OCI-LY1 (cell line): ENCODE measurements at regions not wholly inside any gene's neighbourhood (a gene's known extent, or its start where the extent isn't known, plus 50 kb on each side); places are given as distances from the start of the nearest gene placed in this dataset.

ENCODE experiments used
- H2AFZ ChIP-seq: fragments of 200-600 bp; sonication (generic), shearing (Covaris generic); 2 replicates; pipeline ENCODE4 v1.6.0; 2014; ENCODE audit warnings: antibody characterized with exemption, mild to moderate bottlenecking, low read length
- H3F3A ChIP-seq: fragments of 200-600 bp; sonication (generic), shearing (Covaris generic); 2 replicates; pipeline ENCODE4 v1.6.0; 2014; ENCODE audit warnings: mild to moderate bottlenecking, antibody characterized with exemption, low read length, moderate library complexity; ENCODE audit not compliant: insufficient read depth
- H3K27ac ChIP-seq: fragments of 200-600 bp; sonication (generic); 2 replicates; pipeline ENCODE4 v1.5.1; 2014; ENCODE audit warnings: low read length, mixed run types, mild to moderate bottlenecking, low read depth; ENCODE audit not compliant: poor library complexity, severe bottlenecking
- H3K27me3 ChIP-seq: fragments of 200-600 bp; sonication (generic); 2 replicates; pipeline ENCODE4 v1.6.0; 2014; ENCODE audit warnings: antibody characterized with exemption, mild to moderate bottlenecking, low read length, moderate library complexity; ENCODE audit not compliant: insufficient read depth
- H3K36me3 ChIP-seq: fragments of 200-600 bp; sonication (generic); 2 replicates; pipeline ENCODE4 v1.6.1; 2014; ENCODE audit warnings: mild to moderate bottlenecking, antibody characterized with exemption, low read length, moderate library complexity, mixed read lengths; ENCODE audit not compliant: insufficient read depth
- H3K4me1 ChIP-seq: fragments of 200-600 bp; sonication (generic); 2 replicates; pipeline ENCODE4 v1.5.1; 2014; ENCODE audit warnings: mild to moderate bottlenecking, low read length, moderate library complexity; ENCODE audit not compliant: insufficient read depth, severe bottlenecking
- H3K4me2 ChIP-seq: fragments of 200-600 bp; sonication (generic), shearing (Covaris generic); 2 replicates; pipeline ENCODE4 v1.6.1; 2014; ENCODE audit warnings: low read length
- H3K4me3 ChIP-seq: fragments of 200-600 bp; sonication (generic); 2 replicates; pipeline ENCODE4 v1.5.1; 2014; ENCODE audit warnings: low read length, low read depth, mild to moderate bottlenecking, mixed read lengths; ENCODE audit not compliant: poor library complexity, severe bottlenecking
- H3K79me2 ChIP-seq: fragments of 200-600 bp; shearing (Covaris generic); 2 replicates; pipeline ENCODE4 v1.6.1; 2016; ENCODE audit warnings: mixed run types, low read length, mixed read lengths; ENCODE audit not compliant: insufficient read depth
- H3K9ac ChIP-seq: fragments of 200-600 bp; sonication (generic), shearing (Covaris generic); 2 replicates; pipeline ENCODE4 v1.6.1; 2014; ENCODE audit warnings: mild to moderate bottlenecking, low read length, mixed read lengths
- H3K9me2 ChIP-seq: fragments of 200-600 bp; sonication (generic), shearing (Covaris generic); 2 replicates; pipeline ENCODE4 v1.6.1; 2014; ENCODE audit warnings: low read depth, mild to moderate bottlenecking, low read length, mixed read lengths
- H3K9me3 ChIP-seq: fragments of 200-600 bp; shearing (Covaris generic); 2 replicates; pipeline ENCODE4 v1.6.1; 2014; ENCODE audit warnings: low read length, mixed read lengths
- H4K20me1 ChIP-seq: fragments of 200-600 bp; sonication (generic), shearing (Covaris generic); 2 replicates; pipeline ENCODE4 v1.6.0; 2016; ENCODE audit warnings: mild to moderate bottlenecking, low read length; ENCODE audit not compliant: insufficient read depth
- EZH2 ChIP-seq: fragments of 200-600 bp; sonication (generic), shearing (Covaris generic); IDR thresholded peaks from 2 replicates; pipeline ENCODE4 v1.8.0; 2017; ENCODE audit warnings: borderline replicate concordance, mixed run types, mild to moderate bottlenecking, antibody characterized with exemption, low read length, moderate library complexity, mixed read lengths
- TF ChIP-seq, protein P1 (sequence below): fragments of 200-600 bp; sonication (generic), shearing (Covaris generic); IDR thresholded peaks from 2 replicates; pipeline ENCODE4 v1.5.1; 2017; ENCODE audit warnings: mild to moderate bottlenecking, antibody characterized with exemption, low read length, moderate library complexity, mixed read lengths

DNA sequence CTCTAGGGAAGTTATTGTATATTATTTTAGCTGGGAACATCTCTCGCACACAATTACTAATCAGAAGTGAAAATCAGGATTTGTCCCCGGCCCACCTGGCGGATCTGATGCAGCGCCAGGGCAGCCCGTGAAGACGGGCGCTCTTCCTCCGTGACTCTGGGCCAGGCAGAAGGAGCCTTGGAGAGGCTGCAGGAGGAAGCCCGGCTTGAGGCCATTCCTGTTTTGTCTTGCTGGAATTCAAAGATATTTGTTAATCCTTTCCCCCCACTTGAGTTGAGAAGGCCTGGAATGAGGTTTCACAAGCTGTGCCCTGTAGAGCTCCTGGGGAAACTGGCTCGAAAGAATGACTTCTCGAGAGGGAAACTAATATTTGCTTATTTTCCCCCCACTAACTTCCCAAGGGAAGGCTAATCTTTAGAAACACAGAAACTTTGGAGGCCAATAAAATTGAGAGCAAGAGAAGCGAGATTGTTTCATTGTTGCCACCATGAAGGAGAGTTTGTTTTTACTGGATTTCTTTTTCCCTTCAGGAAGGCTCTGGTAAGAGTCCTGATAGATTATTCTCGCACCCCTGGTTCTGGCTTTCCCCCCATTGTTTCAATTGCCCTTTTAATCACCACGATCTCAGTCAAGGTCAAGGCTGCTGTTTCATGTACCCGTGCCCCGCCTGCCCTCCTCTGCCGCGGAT, 92.8 kb upstream of the SEPTIN5 start:
- Histone ChIP-seq H3K9me3 (no peaks in the 10 kb centered on the region), H3K79me2 (no peaks in the 10 kb centered on the region), H2AFZ (no peak overlapping the region), H3K9ac (no peak overlapping the region), H3K36me3 (no peaks in the 10 kb centered on the region), H3F3A (no peaks in the 10 kb centered on the region), H3K27ac (no peak overlapping the region), H3K9me2 (no peaks in the 10 kb centered on the region), H4K20me1 (no peaks in the 10 kb centered on the region), H3K4me3 (no peak overlapping the region), H3K4me1 (peaks cover 23% of the 10 kb centered on the region), H3K4me2 (peak overlapping the region; percentile 19; the same call in 1 of the 2 replicates), H3K27me3 (no peaks in the 10 kb centered on the region)
- TF ChIP-seq EZH2 = no peak
- TF ChIP-seq, protein P1, sequence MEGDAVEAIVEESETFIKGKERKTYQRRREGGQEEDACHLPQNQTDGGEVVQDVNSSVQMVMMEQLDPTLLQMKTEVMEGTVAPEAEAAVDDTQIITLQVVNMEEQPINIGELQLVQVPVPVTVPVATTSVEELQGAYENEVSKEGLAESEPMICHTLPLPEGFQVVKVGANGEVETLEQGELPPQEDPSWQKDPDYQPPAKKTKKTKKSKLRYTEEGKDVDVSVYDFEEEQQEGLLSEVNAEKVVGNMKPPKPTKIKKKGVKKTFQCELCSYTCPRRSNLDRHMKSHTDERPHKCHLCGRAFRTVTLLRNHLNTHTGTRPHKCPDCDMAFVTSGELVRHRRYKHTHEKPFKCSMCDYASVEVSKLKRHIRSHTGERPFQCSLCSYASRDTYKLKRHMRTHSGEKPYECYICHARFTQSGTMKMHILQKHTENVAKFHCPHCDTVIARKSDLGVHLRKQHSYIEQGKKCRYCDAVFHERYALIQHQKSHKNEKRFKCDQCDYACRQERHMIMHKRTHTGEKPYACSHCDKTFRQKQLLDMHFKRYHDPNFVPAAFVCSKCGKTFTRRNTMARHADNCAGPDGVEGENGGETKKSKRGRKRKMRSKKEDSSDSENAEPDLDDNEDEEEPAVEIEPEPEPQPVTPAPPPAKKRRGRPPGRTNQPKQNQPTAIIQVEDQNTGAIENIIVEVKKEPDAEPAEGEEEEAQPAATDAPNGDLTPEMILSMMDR = no peak

DNA sequence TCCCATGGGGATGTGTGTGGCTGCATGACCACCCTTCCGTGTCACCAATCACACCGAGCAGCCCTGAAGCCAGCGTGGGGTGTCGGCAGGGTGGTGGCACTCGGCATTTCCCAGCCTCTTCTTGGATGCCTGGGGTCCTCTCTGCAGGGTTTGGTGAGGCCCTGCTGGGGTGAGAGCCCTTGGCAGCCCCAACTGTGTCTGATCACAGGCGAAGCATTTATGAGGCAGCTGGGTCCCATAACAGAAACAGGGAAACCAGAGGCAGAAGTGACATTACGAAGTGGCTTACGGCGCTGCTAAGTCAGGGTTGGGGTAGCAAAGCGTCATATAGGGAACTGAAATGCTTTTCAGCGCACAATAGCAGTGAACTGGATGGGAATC, 92.3 kb upstream of the SEPTIN5 start:
- H3K9ac ChIP-seq = no peak overlapping the region
- no peaks in the 10 kb centered on the region for H3K27me3 ChIP-seq
- TF ChIP-seq, protein P1 = no peak
- TF ChIP-seq EZH2 = no peak
- no peaks in the 10 kb centered on the region for H4K20me1 ChIP-seq
- H3K4me3 ChIP-seq = no peak overlapping the region
- no peaks in the 10 kb centered on the region for H3K9me2 ChIP-seq
- H3F3A ChIP-seq = no peaks in the 10 kb centered on the region
- no peaks in the 10 kb centered on the region for H3K79me2 ChIP-seq
- no peak overlapping the region for H2AFZ ChIP-seq
- peak overlapping the region; percentile 19; the same call in 1 of the 2 replicates for H3K4me2 ChIP-seq
- no peaks in the 10 kb centered on the region for H3K36me3 ChIP-seq
- H3K4me1 ChIP-seq = peaks cover 23% of the 10 kb centered on the region
- no peaks in the 10 kb centered on the region for H3K9me3 ChIP-seq
- no peak overlapping the region for H3K27ac ChIP-seq

DNA sequence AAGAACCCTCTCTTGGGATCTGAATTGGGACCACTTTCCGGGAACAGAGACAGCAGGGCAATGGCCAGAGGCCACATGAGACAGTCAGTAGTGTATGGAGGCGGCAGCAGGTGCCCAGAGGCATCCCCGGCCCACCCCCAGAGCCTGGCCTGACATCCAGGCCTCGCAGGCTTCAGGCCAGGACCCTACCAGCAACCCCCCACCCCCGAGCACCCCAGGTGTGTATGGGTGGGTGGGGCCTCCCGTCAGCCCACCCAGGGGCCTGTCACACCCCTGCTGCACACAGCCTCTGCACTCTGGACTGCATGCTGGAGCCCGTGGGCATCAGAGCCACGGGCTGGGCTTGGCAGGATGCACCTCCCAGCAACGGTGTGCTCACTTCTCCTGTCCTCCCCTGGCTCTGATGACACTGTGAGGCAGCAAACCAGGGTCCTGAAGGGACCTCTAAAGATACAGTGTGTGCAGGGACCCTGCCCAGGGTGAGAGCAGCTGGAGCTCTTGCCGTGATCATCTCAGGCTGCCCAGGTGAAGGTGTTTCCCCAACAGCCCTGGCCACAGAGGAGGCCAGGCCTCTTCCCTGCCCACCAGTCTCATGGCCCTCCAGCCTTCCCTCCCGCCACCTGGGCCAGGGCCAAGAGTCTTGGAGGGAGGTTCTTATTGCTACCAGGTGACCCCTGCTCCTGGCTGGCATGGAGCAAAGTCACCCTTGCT, 88.8 kb upstream of the SEPTIN5 start:
- TF ChIP-seq, protein P1 = no peak
- TF ChIP-seq EZH2 = no peak
- H3K27ac ChIP-seq = no peak overlapping the region
- no peak overlapping the region for H3K4me3 ChIP-seq
- no peaks in the 10 kb centered on the region for H3K9me3 ChIP-seq
- no peaks in the 10 kb centered on the region for H3F3A ChIP-seq
- no peaks in the 10 kb centered on the region for H3K79me2 ChIP-seq
- no peaks in the 10 kb centered on the region for H3K9me2 ChIP-seq
- H3K9ac ChIP-seq = no peak overlapping the region
- peaks cover 11% of the 10 kb centered on the region for H3K4me1 ChIP-seq
- H3K36me3 ChIP-seq = no peaks in the 10 kb centered on the region
- H3K4me2 ChIP-seq = no peak overlapping the region
- H4K20me1 ChIP-seq = 0 out of 2 replicates have a peak, but pooled peaks cover 2% of the 10 kb centered on the region
- H2AFZ ChIP-seq = no peak overlapping the region
- H3K27me3 ChIP-seq = no peaks in the 10 kb centered on the region; the same call in 1 of the 2 replicates
